Activated naive CD4-positive, alpha-beta T cell treated with anti-CD3 and anti-CD28 coated beads, Interleukin-2, amount 50 U/mL, for 72 hours (primary cell): ENCODE measurements at regions not wholly inside any gene's neighbourhood (a gene's known extent, or its start where the extent isn't known, plus 50 kb on each side); places are given as distances from the start of the nearest gene placed in this dataset.
"Not testable (repeated sequence)": the region's sequence is repeated elsewhere in the genome, so short reads cannot be mapped to it uniquely, and the experiment has no call there.

Source experiments
- ATAC-seq, 2 donors: fragments of 150-1000 bp; cut with Tn5 transposase; 2 replicates each; pipeline ENCODE4 v1.10.0; 2021; ENCODE audit warnings: mild to moderate bottlenecking in 2 of 2, moderate library complexity in 2 of 2
- DNase-seq, 2 donors: peaks; one replicate each; pipeline ENCODE4 v3.0.0; 2021 to 2022; ENCODE audit warnings: low spot score in 2 of 2
- H3K27ac Mint-ChIP-seq, 2 donors: one replicate each; pipeline ENCODE4 v1.8.0; 2022; ENCODE audit warnings: mild to moderate bottlenecking in 2 of 2, mixed read lengths in 2 of 2
- H3K36me3 Mint-ChIP-seq, 2 donors: one replicate each; pipeline ENCODE4 v1.8.0; 2022; ENCODE audit warnings: mixed read lengths in 2 of 2
- H3K9me3 Mint-ChIP-seq, 2 donors: one replicate each; pipeline ENCODE4 v1.8.0; 2022; ENCODE audit warnings: mixed read lengths in 2 of 2

GRCh38 chr21:25458484-25458883, 148.8 kb downstream of the MRPL39 start:
- Mint-ChIP-seq H3K9me3 (peaks cover 0 to 8% of the 10 kb centered on the region in 2 donors), H3K36me3 (peaks cover 0 to 20% of the 10 kb centered on the region in 2 donors), H3K27ac (peak overlapping the region; percentile 81 to 93)
- no peak for DNase-seq
- ATAC-seq = no peak

- no peak for DNase-seq
- no peak for ATAC-seq
- H3K9me3 Mint-ChIP-seq = peaks cover 0 to 8% of the 10 kb centered on the region in 2 donors
- H3K27ac Mint-ChIP-seq = peak overlapping the region; percentile 10 to 93
- peaks cover 0 to 26% of the 10 kb centered on the region in 2 donors for H3K36me3 Mint-ChIP-seq
Observed at GRCh38 chr21:25457946-25458345, 149.3 kb downstream of the MRPL39 start.

GRCh38 chr21:25457411-25457810, 149.9 kb downstream of the MRPL39 start:
- peaks cover 0 to 8% of the 10 kb centered on the region in 2 donors for H3K9me3 Mint-ChIP-seq
- H3K27ac Mint-ChIP-seq = peak overlapping the region; percentile 93 to 97
- ATAC-seq (peak; percentile 69 to 79), DNase-seq (no peak)
- peaks cover 0 to 26% of the 10 kb centered on the region in 2 donors for H3K36me3 Mint-ChIP-seq

GRCh38 chr21:25456672-25457071, 150.6 kb downstream of the MRPL39 start:
- H3K9me3 Mint-ChIP-seq = peaks cover 0 to 8% of the 10 kb centered on the region in 2 donors
- H3K36me3 Mint-ChIP-seq = peaks cover 0 to 26% of the 10 kb centered on the region in 2 donors
- peak overlapping the region; percentile 93 to 94 for H3K27ac Mint-ChIP-seq
- DNase-seq = peak in 1 of 2 donors; percentile 47
- peak; percentile 69 to 87 for ATAC-seq

- H3K27ac Mint-ChIP-seq = no peak overlapping the region
- ATAC-seq (no peak), DNase-seq (no peak)
- peaks cover 16 to 44% of the 10 kb centered on the region in 2 donors for H3K36me3 Mint-ChIP-seq
- H3K9me3 Mint-ChIP-seq = peaks cover 4 to 18% of the 10 kb centered on the region in 2 donors
Observed at GRCh38 chr21:25453524-25453923, 153.8 kb downstream of the MRPL39 start.

- peaks cover 16 to 53% of the 10 kb centered on the region in 2 donors for H3K36me3 Mint-ChIP-seq
- H3K9me3 Mint-ChIP-seq = peaks cover 4 to 31% of the 10 kb centered on the region in 2 donors
- H3K27ac Mint-ChIP-seq = no peak overlapping the region
- ATAC-seq (no peak), DNase-seq (no peak)
Observed at GRCh38 chr21:25449950-25450349, 157.3 kb downstream of the MRPL39 start.

GRCh38 chr21:25441835-25442234, 165.4 kb downstream of the MRPL39 start:
- ATAC-seq = no peak
- peaks cover 0 to 11% of the 10 kb centered on the region in 2 donors for H3K36me3 Mint-ChIP-seq
- DNase-seq = no peak
- H3K9me3 Mint-ChIP-seq = peaks cover 0 to 6% of the 10 kb centered on the region in 2 donors
- no peak overlapping the region for H3K27ac Mint-ChIP-seq

- not testable (repeated sequence) for H3K27ac Mint-ChIP-seq, ATAC-seq, DNase-seq
- Mint-ChIP-seq H3K36me3 (peaks cover 14 to 39% of the 10 kb centered on the region in 2 donors), H3K9me3 (peaks cover 3 to 11% of the 10 kb centered on the region in 2 donors)
Observed at GRCh38 chr21:25437465-25437864, 169.8 kb downstream of the MRPL39 start.

- H3K9me3 Mint-ChIP-seq = peaks cover 0 to 13% of the 10 kb centered on the region in 2 donors
- H3K27ac Mint-ChIP-seq = peak overlapping the region; percentile 22 to 23
- peaks cover 0 to 20% of the 10 kb centered on the region in 2 donors for H3K36me3 Mint-ChIP-seq
- DNase-seq (no peak), ATAC-seq (peak; percentile 94 to 98)
Observed at GRCh38 chr21:25428537-25428936, 178.7 kb downstream of the MRPL39 start.

GRCh38 chr21:25427828-25428227, 179.5 kb downstream of the MRPL39 start:
- peaks cover 0 to 13% of the 10 kb centered on the region in 2 donors for H3K9me3 Mint-ChIP-seq
- peak overlapping the region in 1 of 2 donors; percentile 22 for H3K27ac Mint-ChIP-seq
- ATAC-seq (peak; percentile 16 to 29), DNase-seq (no peak)
- H3K36me3 Mint-ChIP-seq = peaks cover 0 to 20% of the 10 kb centered on the region in 2 donors

- H3K27ac Mint-ChIP-seq = no peak overlapping the region
- peaks cover 0 to 20% of the 10 kb centered on the region in 2 donors for H3K36me3 Mint-ChIP-seq
- peaks cover 0 to 13% of the 10 kb centered on the region in 2 donors for H3K9me3 Mint-ChIP-seq
- ATAC-seq = no peak
- DNase-seq = no peak
Observed at GRCh38 chr21:25426580-25426979, 180.7 kb downstream of the MRPL39 start.

- no peak for DNase-seq
- peaks cover 0 to 10% of the 10 kb centered on the region in 2 donors for H3K36me3 Mint-ChIP-seq
- H3K9me3 Mint-ChIP-seq = peaks cover 0 to 8% of the 10 kb centered on the region in 2 donors
- peak overlapping the region in 1 of 2 donors; percentile 57 for H3K27ac Mint-ChIP-seq
- no peak for ATAC-seq
Observed at GRCh38 chr21:25425156-25425555, 182.1 kb downstream of the MRPL39 start.

- ATAC-seq (no peak), DNase-seq (no peak)
- H3K36me3 Mint-ChIP-seq = peaks cover 0 to 4% of the 10 kb centered on the region in 2 donors
- H3K27ac Mint-ChIP-seq = peak overlapping the region in 1 of 2 donors; percentile 57
- H3K9me3 Mint-ChIP-seq = peaks cover 0 to 3% of the 10 kb centered on the region in 2 donors
Observed at GRCh38 chr21:25424634-25425033, 182.6 kb downstream of the MRPL39 start.

GRCh38 chr21:25424048-25424447, 183.2 kb downstream of the MRPL39 start:
- ATAC-seq (no peak), DNase-seq (no peak)
- Mint-ChIP-seq H3K36me3 (no peaks in the 10 kb centered on the region), H3K9me3 (no peaks in the 10 kb centered on the region), H3K27ac (no peak overlapping the region)

GRCh38 chr21:25422610-25423608, 184.4 kb downstream of the MRPL39 start:
- H3K36me3 Mint-ChIP-seq = no peaks in the 10 kb centered on the region
- ATAC-seq (no peak), DNase-seq (no peak)
- no peaks in the 10 kb centered on the region for H3K9me3 Mint-ChIP-seq
- H3K27ac Mint-ChIP-seq = peak overlapping the region in 1 of 2 donors; percentile 73

GRCh38 chr21:25421321-25422028, 185.8 kb downstream of the MRPL39 start:
- peak in 1 of 2 donors; percentile 63 for DNase-seq

GRCh38 chr21:25420831-25421230, 186.4 kb downstream of the MRPL39 start:
- peak overlapping the region; percentile 75 to 83 for H3K27ac Mint-ChIP-seq
- ATAC-seq (no peak), DNase-seq (no peak)
- H3K36me3 Mint-ChIP-seq = peaks cover 0 to 7% of the 10 kb centered on the region in 2 donors
- H3K9me3 Mint-ChIP-seq = peaks cover 0 to under 1% of the 10 kb centered on the region in 2 donors

More at GRCh38 chr21:25421321-25422028, 185.8 kb downstream of the MRPL39 start:
- Mint-ChIP-seq H3K36me3 (peaks cover 0 to 5% of the 10 kb centered on the region in 2 donors), H3K27ac (peak overlapping the region; percentile 75 to 83), H3K9me3 (no peaks in the 10 kb centered on the region)
- ATAC-seq = peak; percentile 95 to 96
